ENCODE measurements at regions not wholly inside any gene's neighbourhood (a gene's known extent, or its start where the extent isn't known, plus 50 kb on each side); places are given as distances from the start of the nearest gene placed in this dataset.

- no peaks in the 10 kb centered on the region for H3K36me3 ChIP-seq (replicated peaks in 1 of 2)
- no peak overlapping the region for H3K4me3 ChIP-seq
- H3K27ac ChIP-seq, result no peak overlapping the region
- peaks cover 0 to 9% (median 0%) of the 10 kb centered on the region in 3 donors for H3K9me3 ChIP-seq (replicated peaks in 1 of 3)
- DNase-seq, result no peak
- intact Hi-C loops (cut with DNase I), result no loop called here
- no peaks in the 10 kb centered on the region for H3K4me1 ChIP-seq (replicated peaks in 1 of 2)
- H3K27me3 ChIP-seq, result peaks cover 3% of the 10 kb centered on the region
- TF ChIP-seq CTCF (IDR thresholded peaks at IDR 0.05), result no peak
- no peak for TF ChIP-seq POLR2A (IDR thresholded peaks at IDR 0.05)
- 68 to 80% (median 76%) methylated on average over 3 of the region's 3 CpGs for WGBS, 4 donors
Measured at GRCh38 chr5:159751459-159751858, 164.8 kb upstream of the ADRA1B start.

GRCh38 chr5:159752622-159753275, 163.5 kb upstream of the ADRA1B start:
- TF ChIP-seq POLR2A (IDR thresholded peaks at IDR 0.05), result no peak
- TF ChIP-seq CTCF (IDR thresholded peaks at IDR 0.05), result no peak
- Histone ChIP-seq H3K4me3 (no peak overlapping the region), H3K4me1 (replicated peaks in 1 of 2) (no peaks in the 10 kb centered on the region), H3K27me3 (peaks cover 3% of the 10 kb centered on the region), H3K27ac (no peak overlapping the region), H3K36me3 (replicated peaks in 1 of 2) (no peaks in the 10 kb centered on the region), H3K9me3 (replicated peaks in 1 of 3) (peaks cover 0 to 9% (median 0%) of the 10 kb centered on the region in 3 donors)
- intact Hi-C loops (cut with DNase I), result no loop called here
- DNase-seq, result no peak
- 63 to 71% (median 68%) methylated on average over 7 of the region's 7 CpGs for WGBS, 4 donors

- intact Hi-C loops (cut with DNase I), result no loop called here
- no peak for DNase-seq
- H3K9me3 ChIP-seq (replicated peaks in 1 of 3), result no peaks in the 10 kb centered on the region
- no peak overlapping the region for H3K27ac ChIP-seq
- no peak for TF ChIP-seq POLR2A (IDR thresholded peaks at IDR 0.05)
- no peak for TF ChIP-seq CTCF (IDR thresholded peaks at IDR 0.05)
- H3K27me3 ChIP-seq, result peaks cover 4% of the 10 kb centered on the region
- no peak overlapping the region for H3K4me3 ChIP-seq
- no peaks in the 10 kb centered on the region for H3K36me3 ChIP-seq (replicated peaks in 1 of 2)
- WGBS, 4 donors, result 73 to 83% (median 80%) methylated on average over 4 of the region's 4 CpGs
- H3K4me1 ChIP-seq (replicated peaks in 1 of 2), result no peaks in the 10 kb centered on the region
Measured at GRCh38 chr5:159758189-159758588, 158.1 kb upstream of the ADRA1B start.

GRCh38 chr5:159759791-159760290, 156.4 kb upstream of the ADRA1B start:
- WGBS, 4 donors, result 67 to 80% (median 72%) methylated on average over 4 of the region's 4 CpGs

More at GRCh38 chr5:159759791-159760290, 156.4 kb upstream of the ADRA1B start:
- H3K4me1 ChIP-seq (replicated peaks in 1 of 2), result peaks cover 0 to under 1% of the 10 kb centered on the region in 2 donors
- DNase-seq, result no peak
- no peak for TF ChIP-seq CTCF (IDR thresholded peaks at IDR 0.05)
- no peak for TF ChIP-seq POLR2A (IDR thresholded peaks at IDR 0.05)
- H3K27me3 ChIP-seq, result peaks cover 4% of the 10 kb centered on the region
- H3K9me3 ChIP-seq (replicated peaks in 1 of 3), result no peaks in the 10 kb centered on the region
- intact Hi-C loops (cut with DNase I), result no loop called here
- H3K27ac ChIP-seq, result no peak overlapping the region
- no peaks in the 10 kb centered on the region for H3K36me3 ChIP-seq (replicated peaks in 1 of 2)
- no peak overlapping the region for H3K4me3 ChIP-seq
